Common myeloid progenitor, CD34-positive (primary cell): ENCODE measurements at regions not wholly inside any gene's neighbourhood (a gene's known extent, or its start where the extent isn't known, plus 50 kb on each side); places are given as distances from the start of the nearest gene placed in this dataset.

Experiments used
- CTCF ChIA-PET: fragments of 350-600 bp; sonication (Branson Sonifier 250); formaldehyde crosslinking; loops from one replicate; lab custom pipeline; 2021; ENCODE audit warnings: antibody characterized with exemption; lab: Charles Lee
- POLR2A ChIA-PET: fragments of 350-600 bp; sonication (Branson Sonifier 250); formaldehyde crosslinking; loops from one replicate; lab custom pipeline; 2021; ENCODE audit warnings: antibody characterized with exemption; lab: Charles Lee
- DNase-seq, 3 donors: peaks; one replicate each; pipeline versions ENCODE4 v3.0.0 to v3.0.0-alpha.2; 2013
- H3K27ac ChIP-seq, 2 experiments: 1 replicate in 1 of 2; 2 replicates in 1 of 2; pipeline ENCODE4 v1.7.0; 2013; ENCODE audit warnings: inconsistent platforms in 2 of 2, low read length in 2 of 2, mild to moderate bottlenecking in 2 of 2, low read depth in 1 of 2, moderate library complexity in 1 of 2; ENCODE audit not compliant: severe bottlenecking in 2 of 2, insufficient read depth in 1 of 2, poor library complexity in 1 of 2
- H3K27me3 ChIP-seq, 5 experiments: replicated peaks in 2 of 5; 1 replicate in 3 of 5; 2 replicates in 2 of 5; pipeline versions ENCODE4 v1.6.1 to v1.7.0; 2013; ENCODE audit warnings: low read length in 4 of 5, mild to moderate bottlenecking in 2 of 5, moderate library complexity in 2 of 5, inconsistent platforms in 1 of 5; ENCODE audit not compliant: insufficient read depth in 5 of 5, control insufficient read depth in 4 of 5
- H3K36me3 ChIP-seq, 4 experiments: 1 replicate in 2 of 4; 2 replicates in 2 of 4; pipeline versions ENCODE4 v1.6.1 to v1.7.0; 2013; ENCODE audit warnings: low read length in 3 of 4, control low read depth in 1 of 4, mild to moderate bottlenecking in 1 of 4; ENCODE audit not compliant: control insufficient read depth in 4 of 4, insufficient read depth in 4 of 4
- H3K4me1 ChIP-seq, 4 experiments: 1 replicate in 3 of 4; 2 replicates in 1 of 4; pipeline versions ENCODE4 v1.6.1 to v1.7.1; 2013; ENCODE audit warnings: low read length in 3 of 4, mild to moderate bottlenecking in 3 of 4, control low read depth in 1 of 4, inconsistent platforms in 1 of 4, moderate library complexity in 1 of 4; ENCODE audit not compliant: control insufficient read depth in 4 of 4, insufficient read depth in 4 of 4; ENCODE audit errors: control extremely low read depth in 1 of 4
- H3K4me3 ChIP-seq, 7 experiments: 1 replicate in 4 of 7; 2 replicates in 3 of 7; pipeline versions ENCODE4 v1.5.1 to v1.7.0; 2013; ENCODE audit warnings: mild to moderate bottlenecking in 7 of 7, low read length in 6 of 7, moderate library complexity in 6 of 7, inconsistent platforms in 2 of 7, low read depth in 2 of 7, control low read depth in 1 of 7; ENCODE audit not compliant: insufficient read depth in 4 of 7, control insufficient read depth in 1 of 7; ENCODE audit errors: extremely low read depth in 1 of 7
- H3K9me3 ChIP-seq, 5 experiments: 1 replicate in 4 of 5; 2 replicates in 1 of 5; pipeline versions ENCODE4 v1.6.1 to v1.7.1; 2013; ENCODE audit warnings: low read length in 4 of 5, mild to moderate bottlenecking in 2 of 5, inconsistent platforms in 1 of 5, low read depth in 1 of 5, moderate library complexity in 1 of 5; ENCODE audit not compliant: control insufficient read depth in 4 of 5, insufficient read depth in 2 of 5; ENCODE audit errors: control extremely low read depth in 1 of 5
- WGBS: methylation state at CpG from one replicate; pipeline ENCODE4 v1.1.5; 2013; ENCODE audit not compliant: insufficient coverage; 5-methylcytosine and 5-hydroxymethylcytosine counted together

DNA sequence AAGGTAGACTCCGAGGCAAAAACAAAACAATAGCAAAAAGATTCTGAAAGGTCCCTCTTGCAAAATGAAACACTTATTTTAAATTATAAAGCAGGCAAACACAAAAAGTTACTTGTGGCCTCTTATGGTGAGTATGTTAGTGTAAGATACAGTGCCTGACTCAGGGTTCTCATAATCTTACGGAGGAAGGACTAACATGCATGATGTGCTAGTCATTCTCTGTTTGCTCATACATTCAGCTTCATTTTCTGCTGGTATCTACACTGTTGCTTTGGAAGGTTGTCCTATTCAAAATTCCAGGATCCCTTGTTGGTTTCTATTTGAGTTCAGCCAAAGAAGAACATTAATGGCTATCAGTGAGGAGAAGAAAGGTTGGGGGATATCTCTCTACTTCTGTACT, 249.1 kb upstream of the FAM47A start:
- Histone ChIP-seq H3K4me3 (no peak overlapping the region), H3K9me3 (no peaks in the 10 kb centered on the region), H3K36me3 (no peaks in the 10 kb centered on the region), H3K4me1 (no peaks in the 10 kb centered on the region), H3K27me3 (no peaks in the 10 kb centered on the region), H3K27ac (no peak overlapping the region)
- DNase-seq, result no peak
- ChIA-PET POLR2A (no interaction called here), CTCF (no interaction called here)
- 100% methylated on average over 1 of the region's 2 CpGs for WGBS

DNA sequence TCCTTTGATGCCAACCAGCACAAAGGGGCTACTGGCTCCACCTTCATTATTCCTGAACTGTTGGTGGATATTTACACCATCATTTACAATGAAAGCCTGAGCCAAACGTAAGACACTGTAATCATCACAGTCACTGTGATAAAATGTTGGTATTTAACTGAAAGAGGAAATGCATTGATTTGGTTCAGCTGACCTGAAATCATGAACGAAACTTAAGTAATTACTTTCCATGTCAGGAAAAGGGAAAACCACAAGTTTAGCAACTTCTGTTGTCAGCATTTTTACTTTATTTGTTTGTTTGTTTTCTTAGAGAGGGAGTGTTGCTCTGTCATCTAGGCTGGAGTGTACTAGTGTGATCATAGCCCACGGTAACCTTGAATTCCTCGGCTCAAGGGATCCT, 247.8 kb upstream of the FAM47A start:
- DNase-seq, result no peak
- CTCF ChIA-PET, result no interaction called here
- Histone ChIP-seq H3K9me3 (no peaks in the 10 kb centered on the region), H3K27ac (no peak overlapping the region), H3K4me1 (no peaks in the 10 kb centered on the region), H3K36me3 (no peaks in the 10 kb centered on the region), H3K4me3 (no peak overlapping the region), H3K27me3 (no peaks in the 10 kb centered on the region)
- POLR2A ChIA-PET, result no interaction called here
- 20% methylated on average over 1 of the region's 4 CpGs for WGBS

DNA sequence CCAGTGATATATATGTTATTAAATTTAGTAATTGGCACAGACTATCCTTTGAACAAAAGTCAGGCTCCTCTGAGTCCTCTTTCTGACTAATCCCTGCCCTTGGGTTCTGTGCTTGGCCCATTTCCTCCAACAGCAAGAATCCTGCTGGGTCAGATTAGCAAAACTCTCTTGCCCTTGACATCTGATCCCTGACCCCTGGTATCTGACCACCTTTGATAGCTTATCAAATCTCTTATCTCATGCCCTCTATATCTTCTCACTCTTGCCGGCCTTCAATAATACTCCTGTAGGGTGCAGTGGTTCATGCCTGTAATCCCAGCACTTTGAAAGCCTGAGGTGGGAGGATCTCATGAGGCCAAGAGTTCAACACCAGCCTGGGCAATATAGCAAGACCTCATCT, 245.5 kb upstream of the FAM47A start:
- no peaks in the 10 kb centered on the region for H3K9me3 ChIP-seq
- H3K4me3 ChIP-seq, result no peak overlapping the region
- CTCF ChIA-PET, result no interaction called here
- no CpG with 5 or more reads among the region's 1 CpG for WGBS
- no peak overlapping the region for H3K27ac ChIP-seq
- no peaks in the 10 kb centered on the region for H3K27me3 ChIP-seq
- no peaks in the 10 kb centered on the region for H3K4me1 ChIP-seq
- no peak for DNase-seq
- H3K36me3 ChIP-seq, result no peaks in the 10 kb centered on the region
- POLR2A ChIA-PET, result no interaction called here

DNA sequence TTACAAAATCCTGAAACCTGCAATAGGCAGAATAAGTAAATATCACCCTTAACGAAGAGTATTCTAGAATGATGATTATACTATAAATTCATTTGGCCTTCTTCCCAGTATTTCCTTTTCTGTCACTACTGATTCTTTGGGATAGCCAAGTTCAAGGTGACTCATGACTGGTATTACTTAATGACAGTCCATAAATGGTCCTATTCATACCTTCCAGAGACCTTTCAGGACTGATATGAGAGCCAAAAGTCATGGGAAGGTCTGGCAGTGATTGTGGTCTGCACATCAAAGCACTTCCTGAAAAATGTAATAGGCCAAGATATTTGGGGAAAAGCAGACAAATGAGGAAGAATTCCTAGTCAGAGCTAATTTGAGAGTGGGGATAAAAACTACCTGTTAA, 239.6 kb upstream of the FAM47A start:
- DNase-seq, result no peak
- no CpG with 5 or more reads among the region's 1 CpG for WGBS
- CTCF ChIA-PET, result no interaction called here

DNA sequence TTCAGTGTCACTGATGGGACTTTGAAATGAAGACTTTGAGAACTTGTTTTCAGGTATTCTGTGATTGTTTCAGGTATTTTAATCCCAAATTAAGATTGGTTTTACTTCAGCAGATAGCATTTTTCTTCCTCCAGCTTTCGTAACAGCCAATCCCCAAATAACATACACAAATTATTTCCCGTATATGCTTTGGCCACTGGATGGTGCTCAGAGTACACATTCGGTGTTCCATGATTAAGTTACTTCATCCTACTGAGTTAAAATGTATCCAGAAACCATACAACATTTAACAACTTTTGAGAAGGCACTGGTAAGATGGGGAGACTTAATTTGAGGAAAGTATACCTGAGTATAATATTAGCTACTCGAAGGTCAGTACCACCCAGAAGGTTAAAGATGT, 233.4 kb upstream of the FAM47A start:
- CTCF ChIA-PET, result no interaction called here
- DNase-seq, result no peak
- no peak overlapping the region for H3K27ac ChIP-seq
- no peaks in the 10 kb centered on the region for H3K4me1 ChIP-seq
- no peaks in the 10 kb centered on the region for H3K27me3 ChIP-seq
- H3K9me3 ChIP-seq, result no peaks in the 10 kb centered on the region
- H3K4me3 ChIP-seq, result no peak overlapping the region
- POLR2A ChIA-PET, result no interaction called here
- no CpG with 5 or more reads among the region's 4 CpGs for WGBS
- no peaks in the 10 kb centered on the region for H3K36me3 ChIP-seq

More for the DNA sequence above, 239.6 kb upstream of the FAM47A start:
- Histone ChIP-seq H3K36me3 (no peaks in the 10 kb centered on the region), H3K9me3 (no peaks in the 10 kb centered on the region), H3K4me1 (no peaks in the 10 kb centered on the region), H3K4me3 (no peak overlapping the region), H3K27ac (no peak overlapping the region), H3K27me3 (no peaks in the 10 kb centered on the region)
- POLR2A ChIA-PET, result no interaction called here

DNA sequence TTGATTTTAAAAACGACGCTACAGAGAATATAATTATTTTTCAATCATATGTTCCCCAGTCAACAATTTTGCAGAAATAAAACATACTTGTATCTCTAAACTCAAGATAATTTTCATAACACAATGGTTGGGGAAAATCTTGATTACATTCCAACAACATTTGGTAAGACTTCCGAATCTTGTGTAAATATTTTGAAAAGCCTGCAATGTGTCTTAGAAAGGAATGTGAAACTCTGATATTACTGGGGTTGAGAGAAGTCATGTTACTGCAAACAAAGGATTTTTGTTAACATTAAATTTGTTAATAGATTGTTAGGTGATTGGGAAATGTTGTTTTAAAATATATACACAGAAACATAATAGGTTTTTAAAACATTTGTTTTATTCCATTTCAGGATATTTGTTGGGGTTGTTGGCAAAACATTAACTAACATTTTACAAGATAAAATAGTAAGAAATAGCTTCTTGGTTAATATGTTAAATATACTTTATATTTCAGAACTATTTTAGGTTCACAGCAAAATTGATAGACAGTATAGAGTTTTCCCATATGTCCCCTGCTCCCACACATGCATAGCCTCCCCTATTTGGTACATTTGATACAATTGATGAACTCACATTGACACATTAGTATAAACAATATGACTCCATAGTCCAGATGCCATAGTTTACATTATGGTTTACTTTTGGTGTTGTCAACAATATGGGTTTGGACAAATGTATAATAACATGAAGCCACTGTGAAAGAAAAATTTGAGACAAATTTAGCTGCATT, 218.6 kb upstream of the FAM47A start:
- DNase-seq, result no peak
- Histone ChIP-seq H3K36me3 (no peaks in the 10 kb centered on the region), H3K9me3 (no peaks in the 10 kb centered on the region), H3K4me1 (no peaks in the 10 kb centered on the region), H3K4me3 (no peak overlapping the region), H3K27ac (no peak overlapping the region), H3K27me3 (no peaks in the 10 kb centered on the region)
- no CpG with 5 or more reads among the region's 3 CpGs for WGBS
- POLR2A ChIA-PET, result no interaction called here
- CTCF ChIA-PET, result no interaction called here

DNA sequence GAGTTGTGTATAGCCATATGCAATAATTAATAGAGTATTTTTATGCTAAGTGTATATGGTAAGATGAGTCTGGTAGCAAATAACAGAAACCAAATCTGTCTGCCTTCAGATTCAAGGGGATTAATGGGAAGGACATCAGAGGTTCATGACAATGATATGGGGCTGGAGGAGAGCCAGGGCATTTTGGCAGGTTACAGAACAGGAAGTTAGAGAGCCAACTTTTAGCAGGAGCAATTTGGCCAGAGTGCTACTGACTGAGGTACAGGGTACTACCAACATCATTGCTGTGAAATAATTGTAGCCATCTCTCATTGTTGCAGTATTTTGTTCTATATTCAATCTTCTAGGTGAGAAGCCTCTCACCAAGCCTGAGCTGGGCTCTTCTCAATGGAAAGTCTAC, 210.9 kb upstream of the FAM47A start:
- Histone ChIP-seq H3K27me3 (no peaks in the 10 kb centered on the region), H3K4me3 (no peak overlapping the region), H3K36me3 (no peaks in the 10 kb centered on the region), H3K4me1 (no peaks in the 10 kb centered on the region), H3K9me3 (no peaks in the 10 kb centered on the region), H3K27ac (no peak overlapping the region)
- ChIA-PET POLR2A (no interaction called here), CTCF (no interaction called here)
- DNase-seq, result no peak
